GM20000 (cell line): ENCODE measurements at regions not wholly inside any gene's neighbourhood (a gene's known extent, or its start where the extent isn't known, plus 50 kb on each side); places are given as distances from the start of the nearest gene placed in this dataset.
"Not testable (repeated sequence)": the region's sequence is repeated elsewhere in the genome, so short reads cannot be mapped to it uniquely, and the experiment has no call there.

Source experiments
- DNase-seq: peaks from one replicate; pipeline ENCODE4 v3.0.0; 2012; ENCODE audit warnings: low spot score
- CTCF ChIP-seq: IDR thresholded peaks from 2 replicates; pipeline ENCODE4 v1.5.1; 2012; ENCODE audit warnings: mild to moderate bottlenecking, control low read depth; ENCODE audit errors: extremely low read depth, missing control alignments

GRCh38 chr9:124120272-124120671 lies 108.7 kb downstream of the LHX2 start:
- TF ChIP-seq CTCF, result no peak
- DNase-seq, result no peak

- TF ChIP-seq CTCF, result no peak
- DNase-seq, result no peak
Measured at GRCh38 chr9:124121725-124122124, 110.2 kb downstream of the LHX2 start.

- no peak for TF ChIP-seq CTCF
- no peak for DNase-seq
Measured at GRCh38 chr9:124122321-124122720, 110.8 kb downstream of the LHX2 start.

- no peak for TF ChIP-seq CTCF
- DNase-seq, result no peak
Measured at GRCh38 chr9:124122813-124123462, 111.4 kb downstream of the LHX2 start.

- DNase-seq, result not testable (repeated sequence)
Measured at GRCh38 chr9:124123621-124124020, 112.1 kb downstream of the LHX2 start.

GRCh38 chr9:124124729-124125650 lies 113.4 kb downstream of the LHX2 start:
- no peak for TF ChIP-seq CTCF
- DNase-seq, result no peak

- TF ChIP-seq CTCF, result no peak
- no peak for DNase-seq
Measured at GRCh38 chr9:124125651-124125977, 114.0 kb downstream of the LHX2 start.
